Neural cell (in vitro differentiated cells): ENCODE measurements at regions not wholly inside any gene's neighbourhood (a gene's known extent, or its start where the extent isn't known, plus 50 kb on each side); places are given as distances from the start of the nearest gene placed in this dataset.

Experiments used
- H2AFZ ChIP-seq: fragments of 200-600, 300-800 bp; sonication (generic), shearing (Covaris generic); 2 replicates; pipeline ENCODE4 v1.6.0; 2014; ENCODE audit warnings: low read depth, mild to moderate bottlenecking, antibody characterized with exemption, low read length, moderate library complexity
- H3F3A ChIP-seq: fragments of 200-600 bp; shearing (Covaris generic); 2 replicates; pipeline ENCODE4 v1.6.1; 2016; ENCODE audit warnings: mild to moderate bottlenecking, moderate library complexity, mixed read lengths, antibody characterized with exemption, low read length; ENCODE audit not compliant: insufficient read depth, poor library complexity, severe bottlenecking
- H3K27ac ChIP-seq: fragments of 200-600, 300-800 bp; sonication (generic), shearing (Covaris generic); 2 replicates; pipeline ENCODE4 v1.5.1; 2014; ENCODE audit warnings: mild to moderate bottlenecking, low read length, moderate library complexity
- H3K27me3 ChIP-seq: fragments of 300-800, 200-600 bp; sonication (generic), shearing (Covaris generic); 2 replicates; pipeline ENCODE4 v1.6.0; 2014; ENCODE audit warnings: mild to moderate bottlenecking, low read depth, low read length, moderate library complexity; ENCODE audit not compliant: insufficient read depth
- H3K36me3 ChIP-seq: fragments of 300-800, 200-600 bp; sonication (generic), shearing (Covaris generic); 2 replicates; pipeline ENCODE4 v1.5.1; 2014; ENCODE audit warnings: mild to moderate bottlenecking, antibody characterized with exemption, low read length, moderate library complexity; ENCODE audit not compliant: insufficient read depth
- H3K4me2 ChIP-seq: fragments of 300-800, 200-600 bp; sonication (generic), shearing (Covaris generic); 2 replicates; pipeline ENCODE4 v1.6.0; 2014; ENCODE audit warnings: mild to moderate bottlenecking, low read length
- H3K4me3 ChIP-seq: fragments of 300-800, 200-600 bp; sonication (generic), shearing (Covaris generic); 2 replicates; pipeline ENCODE4 v1.5.1; 2014; ENCODE audit warnings: mild to moderate bottlenecking, low read length, moderate library complexity
- H3K79me2 ChIP-seq: fragments of 200-600 bp; shearing (Covaris generic); replicated peaks from 2 replicates; pipeline ENCODE4 v1.6.0; 2014; ENCODE audit warnings: mild to moderate bottlenecking, low read length, moderate library complexity; ENCODE audit not compliant: insufficient read depth
- H3K9ac ChIP-seq: fragments of 300-800, 200-600 bp; sonication (generic), shearing (Covaris generic); 2 replicates; pipeline ENCODE4 v1.6.1; 2016; ENCODE audit warnings: mild to moderate bottlenecking, low read length, mixed read lengths
- H3K9me2 ChIP-seq: fragments of 200-600 bp; shearing (Covaris generic); 2 replicates; pipeline ENCODE4 v1.6.1; 2016; ENCODE audit warnings: mild to moderate bottlenecking, low read length, mixed read lengths; ENCODE audit not compliant: insufficient read depth
- H3K9me3 ChIP-seq: fragments of 200-600, 300-800 bp; sonication (generic), shearing (Covaris generic); 2 replicates; pipeline ENCODE4 v1.6.1; 2016; ENCODE audit warnings: mild to moderate bottlenecking, mixed run types, low read length, moderate library complexity, mixed read lengths
- H4K20me1 ChIP-seq: fragments of 200-600 bp; shearing (Covaris generic); 2 replicates; pipeline ENCODE4 v1.6.1; 2016; ENCODE audit warnings: mild to moderate bottlenecking, mixed run types; ENCODE audit not compliant: insufficient read depth
- EP300 ChIP-seq: fragments of 450-650 bp; conservative IDR thresholded peaks from 2 replicates; pipeline ENCODE4 v1.6.1; 2014; ENCODE audit warnings: antibody characterized with exemption, mild to moderate bottlenecking, moderate library complexity; ENCODE audit not compliant: poor library complexity, severe bottlenecking
- EZH2 ChIP-seq: fragments of 200-600, 300-800 bp; shearing (Covaris generic), sonication (generic); IDR thresholded peaks from 2 replicates; pipeline ENCODE4 v1.6.1; 2014; ENCODE audit warnings: antibody characterized with exemption, low read length, borderline replicate concordance, mild to moderate bottlenecking; ENCODE audit not compliant: insufficient read depth, poor library complexity, severe bottlenecking
- MXI1 ChIP-seq: fragments of 450-650 bp; conservative IDR thresholded peaks from 2 replicates; pipeline ENCODE4 v1.6.1; 2014; ENCODE audit warnings: antibody characterized with exemption, mild to moderate bottlenecking; ENCODE audit not compliant: poor library complexity, severe bottlenecking
- POLR2AphosphoS5 ChIP-seq: IDR thresholded peaks from 2 replicates; pipeline ENCODE4 v1.6.1; 2012
- RAD21 ChIP-seq: fragments of 450-650 bp; conservative IDR thresholded peaks from 2 replicates; pipeline ENCODE4 v1.6.1; 2014; ENCODE audit warnings: antibody characterized with exemption, mild to moderate bottlenecking, moderate library complexity
- SMC3 ChIP-seq: fragments of 450-650 bp; conservative IDR thresholded peaks from 2 replicates; pipeline ENCODE4 v1.6.1; 2014; ENCODE audit warnings: antibody characterized with exemption, mild to moderate bottlenecking, moderate library complexity; ENCODE audit not compliant: poor library complexity
- TAF1 ChIP-seq: IDR thresholded peaks from 2 replicates; pipeline ENCODE4 v1.6.1; 2012; ENCODE audit warnings: low read depth
- TF ChIP-seq, protein P1 (sequence below): fragments of 450-650 bp; IDR thresholded peaks from 2 replicates; pipeline ENCODE4 v1.5.1; 2014; ENCODE audit warnings: antibody characterized with exemption, mild to moderate bottlenecking, moderate library complexity; ENCODE audit not compliant: poor library complexity, severe bottlenecking
- TF ChIP-seq, protein P2 (sequence below): IDR thresholded peaks from 2 replicates; pipeline ENCODE4 v1.6.1; 2012; ENCODE audit warnings: borderline replicate concordance

DNA sequence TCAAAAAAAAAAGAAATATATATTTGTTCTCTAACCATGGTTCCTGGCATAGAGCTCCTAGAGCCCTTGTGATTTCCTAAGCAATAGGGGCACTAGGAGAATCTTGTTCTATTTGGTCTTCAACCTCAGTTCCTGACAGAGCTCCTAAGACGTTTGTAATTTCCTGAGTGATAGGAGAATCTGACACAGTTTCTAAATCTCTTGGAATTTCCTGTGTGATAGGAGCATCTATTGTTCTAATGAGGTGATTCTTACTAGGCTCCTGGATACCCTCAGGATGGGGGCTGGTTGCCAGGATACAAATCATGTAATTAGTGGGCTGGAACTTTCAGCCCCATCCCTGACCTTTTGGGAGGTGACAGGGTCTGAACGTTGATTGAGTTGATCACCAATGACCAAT, 245.8 kb downstream of the ZEB2 start:
- TF ChIP-seq, protein P1, sequence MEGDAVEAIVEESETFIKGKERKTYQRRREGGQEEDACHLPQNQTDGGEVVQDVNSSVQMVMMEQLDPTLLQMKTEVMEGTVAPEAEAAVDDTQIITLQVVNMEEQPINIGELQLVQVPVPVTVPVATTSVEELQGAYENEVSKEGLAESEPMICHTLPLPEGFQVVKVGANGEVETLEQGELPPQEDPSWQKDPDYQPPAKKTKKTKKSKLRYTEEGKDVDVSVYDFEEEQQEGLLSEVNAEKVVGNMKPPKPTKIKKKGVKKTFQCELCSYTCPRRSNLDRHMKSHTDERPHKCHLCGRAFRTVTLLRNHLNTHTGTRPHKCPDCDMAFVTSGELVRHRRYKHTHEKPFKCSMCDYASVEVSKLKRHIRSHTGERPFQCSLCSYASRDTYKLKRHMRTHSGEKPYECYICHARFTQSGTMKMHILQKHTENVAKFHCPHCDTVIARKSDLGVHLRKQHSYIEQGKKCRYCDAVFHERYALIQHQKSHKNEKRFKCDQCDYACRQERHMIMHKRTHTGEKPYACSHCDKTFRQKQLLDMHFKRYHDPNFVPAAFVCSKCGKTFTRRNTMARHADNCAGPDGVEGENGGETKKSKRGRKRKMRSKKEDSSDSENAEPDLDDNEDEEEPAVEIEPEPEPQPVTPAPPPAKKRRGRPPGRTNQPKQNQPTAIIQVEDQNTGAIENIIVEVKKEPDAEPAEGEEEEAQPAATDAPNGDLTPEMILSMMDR = no peak
- TF ChIP-seq TAF1 = no peak
- TF ChIP-seq POLR2AphosphoS5 = no peak
- no peak for TF ChIP-seq RAD21
- TF ChIP-seq, protein P2, sequence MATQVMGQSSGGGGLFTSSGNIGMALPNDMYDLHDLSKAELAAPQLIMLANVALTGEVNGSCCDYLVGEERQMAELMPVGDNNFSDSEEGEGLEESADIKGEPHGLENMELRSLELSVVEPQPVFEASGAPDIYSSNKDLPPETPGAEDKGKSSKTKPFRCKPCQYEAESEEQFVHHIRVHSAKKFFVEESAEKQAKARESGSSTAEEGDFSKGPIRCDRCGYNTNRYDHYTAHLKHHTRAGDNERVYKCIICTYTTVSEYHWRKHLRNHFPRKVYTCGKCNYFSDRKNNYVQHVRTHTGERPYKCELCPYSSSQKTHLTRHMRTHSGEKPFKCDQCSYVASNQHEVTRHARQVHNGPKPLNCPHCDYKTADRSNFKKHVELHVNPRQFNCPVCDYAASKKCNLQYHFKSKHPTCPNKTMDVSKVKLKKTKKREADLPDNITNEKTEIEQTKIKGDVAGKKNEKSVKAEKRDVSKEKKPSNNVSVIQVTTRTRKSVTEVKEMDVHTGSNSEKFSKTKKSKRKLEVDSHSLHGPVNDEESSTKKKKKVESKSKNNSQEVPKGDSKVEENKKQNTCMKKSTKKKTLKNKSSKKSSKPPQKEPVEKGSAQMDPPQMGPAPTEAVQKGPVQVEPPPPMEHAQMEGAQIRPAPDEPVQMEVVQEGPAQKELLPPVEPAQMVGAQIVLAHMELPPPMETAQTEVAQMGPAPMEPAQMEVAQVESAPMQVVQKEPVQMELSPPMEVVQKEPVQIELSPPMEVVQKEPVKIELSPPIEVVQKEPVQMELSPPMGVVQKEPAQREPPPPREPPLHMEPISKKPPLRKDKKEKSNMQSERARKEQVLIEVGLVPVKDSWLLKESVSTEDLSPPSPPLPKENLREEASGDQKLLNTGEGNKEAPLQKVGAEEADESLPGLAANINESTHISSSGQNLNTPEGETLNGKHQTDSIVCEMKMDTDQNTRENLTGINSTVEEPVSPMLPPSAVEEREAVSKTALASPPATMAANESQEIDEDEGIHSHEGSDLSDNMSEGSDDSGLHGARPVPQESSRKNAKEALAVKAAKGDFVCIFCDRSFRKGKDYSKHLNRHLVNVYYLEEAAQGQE = no peak
- no peak for TF ChIP-seq MXI1
- TF ChIP-seq EP300 = no peak
- TF ChIP-seq EZH2 = no peak
- TF ChIP-seq SMC3 = no peak
- Histone ChIP-seq H2AFZ (no peak overlapping the region), H3K4me3 (no peak overlapping the region), H3F3A (no peaks in the 10 kb centered on the region), H3K9me2 (no peaks in the 10 kb centered on the region), H3K27me3 (no peaks in the 10 kb centered on the region), H3K79me2 (no peaks in the 10 kb centered on the region), H3K36me3 (no peaks in the 10 kb centered on the region), H3K9me3 (no peaks in the 10 kb centered on the region), H3K27ac (no peak overlapping the region), H4K20me1 (no peaks in the 10 kb centered on the region), H3K9ac (no peak overlapping the region), H3K4me2 (no peak overlapping the region)

DNA sequence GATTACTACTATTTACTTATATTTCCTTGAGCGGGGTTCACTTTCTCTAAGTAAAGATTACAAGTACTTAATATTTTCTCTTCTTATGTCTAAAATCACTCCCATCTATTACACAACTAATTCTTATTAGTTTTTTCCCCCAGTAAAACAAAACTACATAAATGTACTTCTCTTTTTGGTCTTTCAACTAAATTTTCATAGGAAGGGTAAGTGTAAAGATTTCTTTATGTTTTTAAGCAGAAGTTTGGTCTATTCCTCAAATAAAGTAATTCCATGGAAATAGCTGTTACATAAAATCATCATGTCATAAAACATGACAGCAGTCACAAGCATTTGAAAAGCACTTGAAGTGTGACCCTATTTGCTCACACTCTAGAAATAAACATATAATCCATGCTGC, 249.0 kb downstream of the ZEB2 start:
- Histone ChIP-seq H3K27ac (no peak overlapping the region), H2AFZ (no peak overlapping the region), H3F3A (no peaks in the 10 kb centered on the region), H3K27me3 (no peaks in the 10 kb centered on the region), H3K4me3 (no peak overlapping the region), H3K36me3 (no peaks in the 10 kb centered on the region), H4K20me1 (no peaks in the 10 kb centered on the region), H3K9me3 (no peaks in the 10 kb centered on the region), H3K9me2 (no peaks in the 10 kb centered on the region), H3K4me2 (no peak overlapping the region), H3K79me2 (no peaks in the 10 kb centered on the region), H3K9ac (no peak overlapping the region)
- TF ChIP-seq, protein P1 = no peak
- TF ChIP-seq, protein P2 = no peak
- TF ChIP-seq RAD21 (no peak), SMC3 (no peak), EZH2 (no peak), MXI1 (no peak), TAF1 (no peak), POLR2AphosphoS5 (peak; percentile 22), EP300 (peak; percentile 37)
